HG03442 (cell line): ENCODE measurements at regions not wholly inside any gene's neighbourhood (a gene's known extent, or its start where the extent isn't known, plus 50 kb on each side); places are given as distances from the start of the nearest gene placed in this dataset.

Source experiments
- ATAC-seq: cut with Tn5 transposase; IDR thresholded peaks from one replicate; pipeline ENCODE4 v1.9.1; 2021; ENCODE audit warnings: mild to moderate bottlenecking, moderate library complexity; ENCODE audit not compliant: unreplicated experiment

GRCh38 chr1:232263452-232263851 is 366.5 kb downstream of the SIPA1L2 start:
- ATAC-seq: no peak

- no peak for ATAC-seq
Observed at GRCh38 chr1:232262991-232263390, 366.9 kb downstream of the SIPA1L2 start.

DNA sequence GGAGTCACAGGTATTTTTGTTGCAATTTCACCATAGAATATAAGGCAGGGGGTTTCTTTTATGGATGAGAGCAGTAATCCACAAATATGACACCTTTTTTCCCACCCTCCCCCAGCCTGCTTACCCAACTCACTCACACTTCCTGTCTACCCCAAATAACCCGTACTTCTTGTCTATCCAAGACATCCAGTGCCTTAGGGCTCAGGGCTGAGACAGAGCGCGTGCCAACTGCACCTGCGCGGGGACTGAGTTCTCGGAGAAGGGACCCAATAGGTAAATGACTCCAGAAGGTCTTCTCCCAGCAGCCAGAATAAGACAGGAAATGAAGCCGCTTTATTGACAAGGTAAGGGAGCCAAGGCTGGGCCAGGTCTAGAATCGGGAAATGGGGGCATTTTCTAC is 369.1 kb downstream of the SIPA1L2 start:
- ATAC-seq: no peak

GRCh38 chr1:232260045-232260444 is 369.9 kb downstream of the SIPA1L2 start:
- no peak for ATAC-seq

DNA sequence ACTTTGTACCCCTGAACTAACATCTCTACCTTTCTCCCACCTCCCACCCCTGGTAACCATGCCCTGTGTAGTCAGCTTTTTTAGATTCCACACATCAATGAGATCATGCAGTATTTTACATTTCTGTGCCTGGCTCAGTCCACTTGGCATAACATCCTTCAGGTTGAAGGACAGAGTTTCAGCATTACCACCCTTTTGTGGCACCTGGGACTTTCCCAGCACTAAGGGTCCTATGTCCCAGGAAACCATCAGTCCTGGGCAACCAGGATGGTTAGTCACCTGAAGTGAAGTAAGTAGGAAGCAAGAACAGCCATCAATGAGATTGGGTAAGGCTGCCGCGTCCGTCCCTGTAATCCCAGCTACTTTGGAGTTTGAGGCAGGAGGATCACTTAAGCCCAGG is 370.6 kb downstream of the SIPA1L2 start:
- ATAC-seq: no peak

DNA sequence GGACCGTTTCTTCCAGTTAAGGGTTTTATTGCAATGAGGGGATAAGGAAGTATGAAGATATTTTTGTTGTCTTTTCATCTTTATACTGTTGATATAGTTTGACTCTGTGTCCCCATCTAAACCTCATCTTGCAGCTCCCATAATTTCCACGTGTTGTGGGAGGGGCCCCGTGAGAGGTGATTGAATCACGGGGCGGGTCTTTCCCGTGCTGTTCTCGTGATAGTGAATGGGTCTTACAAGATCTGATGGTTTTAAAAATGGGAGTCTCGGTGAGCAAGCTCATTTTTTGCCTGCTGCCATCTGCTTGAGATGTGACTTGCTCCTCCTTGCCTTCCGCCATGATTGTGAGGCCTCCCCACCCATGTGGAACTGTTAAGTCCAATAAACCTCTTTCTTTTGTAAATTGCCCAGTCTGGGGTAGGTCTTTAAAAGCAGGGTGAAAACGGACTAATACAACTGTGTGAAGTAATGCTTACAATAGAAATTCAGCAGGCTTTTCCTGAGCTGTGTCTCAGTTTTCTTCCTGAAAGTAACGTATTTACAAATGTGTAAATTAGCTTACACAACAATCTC is 377.3 kb downstream of the SIPA1L2 start:
- no peak for ATAC-seq

DNA sequence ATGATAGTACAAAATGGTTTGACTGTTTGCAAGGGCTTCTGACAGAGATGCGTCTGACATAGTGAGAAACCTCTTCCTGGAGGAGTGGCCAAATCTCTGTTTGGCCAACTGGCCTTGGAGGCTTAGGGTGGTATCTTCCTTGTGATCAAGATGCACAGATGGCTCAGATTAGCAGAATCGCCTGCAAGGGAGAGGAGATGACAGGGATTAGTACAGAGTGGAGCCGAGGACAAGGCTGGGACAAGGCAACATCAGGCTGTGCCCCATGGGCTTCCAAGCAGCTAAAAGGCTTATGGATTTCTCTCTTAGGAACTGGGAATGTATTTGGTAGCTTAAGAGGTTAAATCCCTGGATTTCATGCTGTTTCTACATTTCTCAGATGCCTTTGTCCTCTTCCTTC is 379.1 kb downstream of the SIPA1L2 start:
- ATAC-seq: no peak

- no peak for ATAC-seq
Observed at GRCh38 chr1:232249861-232250777, 379.8 kb downstream of the SIPA1L2 start.

- no peak for ATAC-seq
Observed at GRCh38 chr1:232249339-232249738, 380.6 kb downstream of the SIPA1L2 start.

GRCh38 chr1:232248276-232248820 is 381.6 kb downstream of the SIPA1L2 start:
- ATAC-seq: no peak

DNA sequence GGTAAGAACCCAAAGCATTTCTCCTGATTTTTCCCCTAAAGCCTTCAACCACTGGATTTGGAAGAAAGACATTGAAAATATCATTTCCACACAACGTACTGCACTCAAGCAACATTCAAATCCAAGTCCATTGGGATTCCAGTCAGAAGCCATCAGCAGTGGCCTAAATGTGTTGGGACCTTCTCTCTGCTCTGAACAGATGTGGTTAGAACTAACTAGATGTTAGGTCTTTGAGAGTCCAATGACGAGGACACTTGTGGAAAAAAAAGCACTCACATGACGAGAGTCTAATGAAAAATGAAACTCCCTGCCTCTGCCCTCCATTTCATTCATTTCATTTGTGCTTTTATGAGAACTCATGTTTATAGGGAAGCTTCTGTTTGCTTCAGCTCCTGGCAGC is 382.3 kb downstream of the SIPA1L2 start:
- ATAC-seq: no peak

DNA sequence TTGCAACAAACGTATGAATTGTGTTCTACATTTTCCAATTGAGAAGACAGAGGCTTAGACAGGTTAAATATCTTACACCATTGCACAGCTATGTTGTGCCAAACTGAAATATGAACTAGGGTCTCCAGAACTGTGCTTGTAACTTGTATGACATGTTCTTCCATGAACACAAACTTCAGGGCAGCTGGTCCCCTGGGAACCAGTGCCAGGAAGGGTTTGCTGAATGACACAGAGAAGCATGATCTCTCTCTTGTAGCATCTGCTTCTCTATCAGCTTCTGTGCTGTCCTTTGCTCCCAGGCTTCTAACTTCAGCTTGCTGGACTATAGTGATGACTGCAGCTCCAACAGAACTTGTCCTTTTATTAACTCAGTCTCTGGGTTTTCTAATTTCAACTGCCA is 385.5 kb downstream of the SIPA1L2 start:
- ATAC-seq: no peak

DNA sequence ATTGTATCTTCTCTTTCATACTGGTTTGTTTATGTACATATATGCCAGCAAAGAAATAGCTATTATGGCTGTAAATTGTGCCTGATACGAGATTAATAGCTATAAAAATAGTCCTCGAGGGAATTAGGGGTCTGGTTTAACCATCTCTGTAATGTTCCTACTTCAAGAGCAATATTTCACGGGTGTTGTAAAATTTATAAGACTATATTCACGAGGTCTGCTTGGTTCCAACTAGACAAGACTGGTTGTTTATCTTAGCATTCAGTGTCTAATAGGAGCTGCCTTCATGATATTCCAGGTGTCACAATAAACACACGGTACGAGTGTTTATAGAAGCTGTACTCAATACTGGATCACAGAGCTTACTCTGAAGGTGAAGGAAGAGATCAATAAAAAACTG is 389.9 kb downstream of the SIPA1L2 start:
- no peak for ATAC-seq

GRCh38 chr1:232239522-232239921 is 390.4 kb downstream of the SIPA1L2 start:
- ATAC-seq: no peak

DNA sequence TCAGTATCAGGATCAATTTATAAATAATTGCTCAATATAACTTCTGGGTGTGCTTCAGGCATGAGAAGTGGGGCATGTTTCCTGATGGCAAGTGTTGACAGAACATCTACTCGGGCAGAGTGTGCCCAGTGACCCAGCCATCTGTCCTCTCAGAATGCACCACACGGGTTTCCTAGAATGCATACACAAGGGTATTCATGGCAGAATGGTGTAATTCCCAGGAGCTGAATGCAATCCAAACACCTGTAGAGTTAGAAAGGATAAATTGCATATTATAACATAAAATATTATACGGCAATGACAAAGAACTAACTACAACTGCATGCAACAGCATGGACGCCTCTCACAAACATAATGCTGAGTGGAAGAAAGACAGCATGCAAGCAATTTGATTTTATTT is 391.9 kb downstream of the SIPA1L2 start:
- no peak for ATAC-seq

DNA sequence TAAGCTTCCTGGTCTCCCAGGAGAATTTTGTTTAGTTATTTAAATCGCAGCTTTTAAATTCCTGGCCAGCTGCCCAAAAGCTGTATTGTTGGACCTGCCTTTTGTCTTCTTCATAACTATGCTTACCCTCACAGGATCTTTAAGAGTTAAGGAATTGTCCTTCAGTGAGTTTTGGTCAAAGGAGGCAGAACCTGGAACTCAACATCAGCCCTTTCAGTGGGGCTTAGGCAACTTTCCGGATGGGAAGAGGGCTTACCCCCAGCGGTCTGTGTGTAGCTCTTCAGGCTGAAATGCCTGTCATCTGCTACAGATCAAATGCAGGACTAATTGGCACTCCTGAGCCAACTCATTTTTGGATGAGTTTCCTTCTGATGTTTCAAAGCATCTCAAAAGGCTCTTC is 402.6 kb downstream of the SIPA1L2 start:
- ATAC-seq: no peak

DNA sequence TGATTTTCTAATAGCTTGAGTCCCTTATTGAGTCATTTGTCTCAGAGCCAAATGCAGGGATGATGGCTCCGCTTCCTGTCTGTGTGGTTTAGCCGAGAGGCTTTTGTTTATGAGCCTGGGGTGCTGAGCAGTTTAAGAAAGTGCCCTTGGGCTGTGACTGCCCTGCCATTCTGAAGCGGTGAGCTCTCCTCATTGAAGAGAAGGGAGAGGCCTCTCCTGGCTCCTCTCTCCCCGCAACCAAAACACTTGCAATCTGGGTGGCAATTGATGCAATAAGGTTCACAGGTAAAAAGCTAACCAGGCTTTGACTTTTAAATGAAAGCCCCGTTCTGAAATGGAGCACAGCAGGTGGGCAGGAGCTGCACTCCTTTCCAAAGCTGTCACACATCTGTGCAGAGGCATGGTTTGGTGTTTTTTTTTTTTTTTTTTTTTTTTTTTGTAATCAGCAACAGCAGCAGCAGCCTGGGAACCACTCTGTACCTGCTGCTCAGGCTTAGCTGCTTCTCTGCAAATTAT is 403.7 kb downstream of the SIPA1L2 start:
- no peak for ATAC-seq

DNA sequence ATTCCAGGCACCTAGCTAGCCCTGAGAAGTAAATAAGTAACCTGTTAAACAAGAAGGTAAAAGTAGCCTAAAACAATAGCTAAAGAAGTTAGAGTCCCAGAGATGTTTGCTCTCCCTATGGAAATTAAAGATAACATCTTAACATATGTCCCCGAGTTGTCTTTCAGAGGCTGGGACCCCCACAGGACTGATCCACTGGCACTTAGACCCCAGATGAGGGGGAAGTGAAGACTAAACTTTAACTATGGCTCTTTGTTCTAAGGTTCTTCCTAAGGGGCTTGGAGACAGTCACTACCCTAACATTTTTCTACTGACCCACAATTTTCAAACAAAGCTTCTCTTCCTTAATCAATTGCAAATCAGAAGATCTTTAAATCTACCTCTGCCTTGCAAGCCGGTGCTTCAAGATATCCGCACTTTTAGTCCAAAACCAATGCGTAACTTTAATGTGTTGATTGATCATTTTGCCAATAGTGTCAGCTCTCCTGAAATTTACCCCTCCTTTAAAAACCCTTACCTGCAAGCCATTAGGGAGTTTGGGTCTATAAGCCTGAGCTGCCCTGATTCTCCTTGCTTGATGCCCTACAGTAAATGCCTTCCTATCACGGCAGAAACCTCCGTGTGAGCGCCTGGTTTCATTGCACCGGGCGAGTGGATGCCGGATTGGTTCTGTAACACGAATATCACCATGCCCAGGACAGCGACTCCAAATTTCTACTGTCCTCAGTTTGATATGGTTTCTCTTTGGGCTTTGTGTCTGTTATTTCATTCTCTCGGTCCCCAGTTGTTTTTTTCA is 404.4 kb downstream of the SIPA1L2 start:
- no peak for ATAC-seq

DNA sequence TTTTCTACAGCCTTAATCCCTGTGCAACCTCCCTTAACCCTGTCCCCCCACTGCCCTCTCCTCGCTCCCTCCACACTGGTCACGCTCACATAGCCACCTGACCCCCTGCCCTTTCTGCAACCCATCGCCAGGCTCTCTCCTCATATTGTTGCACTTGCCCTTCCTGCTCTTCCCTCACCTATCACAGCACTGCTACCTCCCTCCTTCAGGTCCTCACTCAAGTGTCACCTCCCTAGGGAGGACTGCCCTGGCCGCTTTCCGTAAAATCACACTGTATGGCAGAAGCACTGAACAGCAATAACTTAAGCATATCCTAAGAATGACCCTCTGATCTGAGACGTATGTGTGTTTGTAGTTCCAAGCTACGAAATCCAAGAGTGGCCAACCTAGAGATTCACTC is 406.0 kb downstream of the SIPA1L2 start:
- no peak for ATAC-seq

- no peak for ATAC-seq
Observed at GRCh38 chr1:232223183-232223708, 406.7 kb downstream of the SIPA1L2 start.

DNA sequence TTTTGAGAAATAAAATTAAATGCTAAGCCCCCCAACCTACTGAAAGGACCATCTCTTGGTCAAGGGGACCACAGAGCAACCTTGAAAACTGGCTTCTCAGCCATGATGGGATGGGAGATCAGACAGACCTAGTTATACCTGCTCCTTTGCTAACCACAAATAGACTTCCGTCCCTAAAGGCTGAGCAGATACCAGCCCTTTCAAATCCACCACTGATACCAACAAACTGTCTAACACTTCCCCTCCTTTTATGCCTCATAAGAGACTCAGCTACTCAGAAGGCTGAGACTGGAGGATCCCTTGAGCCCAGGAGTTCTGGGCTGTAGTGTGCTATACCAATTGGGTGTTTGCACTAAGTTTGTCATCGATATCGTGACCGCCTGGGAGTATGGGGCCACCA is 407.3 kb downstream of the SIPA1L2 start:
- ATAC-seq: no peak
